GM23338 (cell line): ENCODE measurements at regions not wholly inside any gene's neighbourhood (a gene's known extent, or its start where the extent isn't known, plus 50 kb on each side); places are given as distances from the start of the nearest gene placed in this dataset.

Experiments used
- ATAC-seq: fragments of 200-7000 bp; cut with Tn5 transposase; 3 replicates; pipeline ENCODE4 v1.9.1; 2020
- DNase-seq: peaks from one replicate; pipeline ENCODE4 v3.0.0-alpha.2; 2015; ENCODE audit warnings: low spot score
- H2AFZ ChIP-seq: fragments of 200-600 bp; sonication (generic); 2 replicates; pipeline ENCODE4 v1.8.0; 2016; ENCODE audit warnings: antibody characterized with exemption, mild to moderate bottlenecking, moderate library complexity
- H3F3A ChIP-seq: fragments of 200-600 bp; sonication (generic); replicated peaks from 2 replicates; pipeline ENCODE4 v1.8.0; 2017; ENCODE audit warnings: antibody characterized with exemption, mixed run types, low read depth
- H3K27ac ChIP-seq: fragments of 200-600 bp; sonication (generic); 2 replicates; pipeline ENCODE4 v1.6.1; 2016; ENCODE audit warnings: low read depth
- H3K27me3 ChIP-seq: fragments of 200-600 bp; sonication (generic); 2 replicates; pipeline ENCODE4 v1.8.0; 2016; ENCODE audit warnings: mild to moderate bottlenecking, mixed run types, moderate library complexity; ENCODE audit not compliant: insufficient read depth
- H3K36me3 ChIP-seq: fragments of 200-600 bp; sonication (generic); 2 replicates; pipeline ENCODE4 v1.8.0; 2016; ENCODE audit warnings: mild to moderate bottlenecking; ENCODE audit not compliant: insufficient read depth
- H3K4me1 ChIP-seq: fragments of 200-600 bp; sonication (generic); 2 replicates; pipeline ENCODE4 v1.8.0; 2016; ENCODE audit warnings: mild to moderate bottlenecking, moderate library complexity; ENCODE audit not compliant: insufficient read depth
- H3K4me2 ChIP-seq: fragments of 200-600 bp; sonication (generic); 2 replicates; pipeline ENCODE4 v1.7.1; 2017; ENCODE audit warnings: mixed run types
- H3K4me3 ChIP-seq: fragments of 200-600 bp; sonication (generic); 2 replicates; pipeline ENCODE4 v1.6.1; 2016; ENCODE audit warnings: mixed run types
- H3K79me2 ChIP-seq: fragments of 200-600 bp; sonication (generic); replicated peaks from 2 replicates; pipeline ENCODE4 v1.8.0; 2017; ENCODE audit warnings: mild to moderate bottlenecking; ENCODE audit not compliant: insufficient read depth
- H3K9me2 ChIP-seq: fragments of 200-600 bp; sonication (generic); 2 replicates; pipeline ENCODE4 v1.8.0; 2017; ENCODE audit not compliant: insufficient read depth
- H4K20me1 ChIP-seq: fragments of 200-600 bp; sonication (generic); replicated peaks from 2 replicates; pipeline ENCODE4 v1.8.0; 2017; ENCODE audit warnings: mild to moderate bottlenecking; ENCODE audit not compliant: insufficient read depth
- H3K27ac Mint-ChIP-seq: 2 replicates; pipeline ENCODE4 v1.8.0; 2020; ENCODE audit warnings: inconsistent platforms, mild to moderate bottlenecking, moderate library complexity, mixed read lengths
- H3K27me3 Mint-ChIP-seq: 3 replicates; pipeline ENCODE4 v1.8.0; 2022; ENCODE audit warnings: low read depth, mild to moderate bottlenecking, moderate library complexity, mixed read lengths, inconsistent platforms; ENCODE audit not compliant: insufficient read depth, poor library complexity
- H3K36me3 Mint-ChIP-seq: 3 replicates; pipeline ENCODE4 v1.8.0; 2021; ENCODE audit warnings: low read depth, mild to moderate bottlenecking, inconsistent platforms, moderate library complexity, mixed read lengths
- H3K4me1 Mint-ChIP-seq: 3 replicates; pipeline ENCODE4 v1.8.0; 2020; ENCODE audit warnings: mild to moderate bottlenecking, inconsistent platforms, mixed read lengths
- H3K4me3 Mint-ChIP-seq: 3 replicates; pipeline ENCODE4 v1.8.0; 2021; ENCODE audit warnings: moderate library complexity, mild to moderate bottlenecking, inconsistent platforms, mixed read lengths
- H3K9me3 Mint-ChIP-seq: 3 replicates; pipeline ENCODE4 v1.8.0; 2020; ENCODE audit warnings: moderate library complexity, mild to moderate bottlenecking, inconsistent platforms, mixed read lengths
- CREB1 ChIP-seq: fragments of 250-450 bp; sonication (Bioruptor Pico); IDR thresholded peaks from 2 replicates; pipeline ENCODE4 v1.5.0; 2020; ENCODE audit warnings: low read depth, mild to moderate bottlenecking, moderate library complexity
- EZH2 ChIP-seq: fragments of 200-600 bp; sonication (generic); IDR thresholded peaks from one replicate; pipeline ENCODE4 v1.8.0; 2017; ENCODE audit warnings: antibody characterized with exemption, mild to moderate bottlenecking, low read depth; ENCODE audit not compliant: unreplicated experiment
- EZH2phosphoT487 ChIP-seq: fragments of 200-600 bp; sonication (generic); IDR thresholded peaks from one replicate; pipeline ENCODE4 v1.8.1; 2018; ENCODE audit warnings: antibody characterized with exemption; ENCODE audit not compliant: unreplicated experiment
- JUNB ChIP-seq: IDR thresholded peaks from one replicate; pipeline ENCODE4 v1.6.1; 2016; ENCODE audit warnings: antibody characterized with exemption; ENCODE audit not compliant: unreplicated experiment
- NANOG ChIP-seq: IDR thresholded peaks from 2 replicates; pipeline ENCODE4 v1.6.1; 2016; ENCODE audit warnings: antibody characterized with exemption, borderline replicate concordance
- POLR2AphosphoS5 ChIP-seq: IDR thresholded peaks from 2 replicates; pipeline ENCODE4 v1.6.1; 2016; ENCODE audit warnings: antibody characterized with exemption, low read depth
- STAT1 ChIP-seq: IDR thresholded peaks from one replicate; pipeline ENCODE4 v1.6.1; 2016; ENCODE audit warnings: antibody characterized with exemption; ENCODE audit not compliant: unreplicated experiment
- ZNF114 ChIP-seq: fragments of 250-450 bp; sonication (Bioruptor Pico); IDR thresholded peaks from 2 replicates; pipeline ENCODE4 v1.5.0; 2020; ENCODE audit warnings: mild to moderate bottlenecking, moderate library complexity
- ZNF331 ChIP-seq: fragments of 250-450 bp; sonication (Bioruptor Pico); IDR thresholded peaks from 2 replicates; pipeline ENCODE4 v1.5.0; 2020; ENCODE audit warnings: low read depth, mild to moderate bottlenecking, moderate library complexity
- TF ChIP-seq, protein P1 (sequence below): IDR thresholded peaks from one replicate; pipeline ENCODE4 v1.6.1; 2018; ENCODE audit warnings: antibody characterized with exemption; ENCODE audit not compliant: unreplicated experiment
- TF ChIP-seq, protein P2 (sequence below): fragments of 250-450 bp; sonication (Bioruptor Pico); IDR thresholded peaks from 2 replicates; pipeline ENCODE4 v1.5.0; 2020; ENCODE audit warnings: mild to moderate bottlenecking, moderate library complexity
- TF ChIP-seq, protein P3 (sequence below): IDR thresholded peaks from 2 replicates; pipeline ENCODE4 v1.6.1; 2016; ENCODE audit warnings: antibody characterized with exemption

DNA sequence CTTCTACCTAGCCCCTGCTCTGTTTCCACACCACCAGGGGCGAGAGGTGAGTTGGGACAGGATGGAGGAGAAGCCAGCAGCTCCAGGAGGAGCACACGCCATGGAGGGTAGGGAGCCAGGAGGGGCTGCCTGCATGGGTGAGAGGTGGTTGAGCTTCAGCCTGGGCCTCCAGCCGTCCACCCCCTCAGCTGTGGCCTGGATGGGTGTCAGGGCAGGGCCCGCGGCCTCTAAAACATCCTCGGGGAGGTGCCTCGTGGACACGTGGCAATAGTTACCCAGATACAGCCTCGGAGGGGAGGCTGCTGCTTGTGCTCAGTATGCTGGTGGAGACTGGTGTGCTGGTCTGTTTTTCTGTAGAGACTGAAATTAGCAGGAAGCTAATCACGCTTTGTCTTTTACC, 104.7 kb upstream of the GSE1 start:
- H3K27ac Mint-ChIP-seq = no peak overlapping the region
- H3K9me3 Mint-ChIP-seq = no peaks in the 10 kb centered on the region
- no peak for ATAC-seq
- Histone ChIP-seq H3K27me3 (no peaks in the 10 kb centered on the region), H3K4me2 (no peak overlapping the region), H3K4me1 (peaks cover 8% of the 10 kb centered on the region; the same call in 1 of the 2 replicates), H4K20me1 (0 out of 2 replicates have a peak, but pooled peaks cover 4% of the 10 kb centered on the region), H3K9me2 (no peaks in the 10 kb centered on the region), H3K27ac (no peak overlapping the region), H3K4me3 (no peak overlapping the region), H3K79me2 (no peaks in the 10 kb centered on the region), H3F3A (no peaks in the 10 kb centered on the region), H3K36me3 (no peaks in the 10 kb centered on the region), H2AFZ (no peak overlapping the region)
- DNase-seq = no peak
- TF ChIP-seq STAT1 (no peak), ZNF331 (CRISPR knock-in tag) (no peak), NANOG (no peak), ZNF114 (CRISPR knock-in tag) (no peak), JUNB (no peak), CREB1 (CRISPR knock-in tag) (no peak), POLR2AphosphoS5 (no peak), EZH2 (no peak), EZH2phosphoT487 (no peak)
- TF ChIP-seq, protein P1, sequence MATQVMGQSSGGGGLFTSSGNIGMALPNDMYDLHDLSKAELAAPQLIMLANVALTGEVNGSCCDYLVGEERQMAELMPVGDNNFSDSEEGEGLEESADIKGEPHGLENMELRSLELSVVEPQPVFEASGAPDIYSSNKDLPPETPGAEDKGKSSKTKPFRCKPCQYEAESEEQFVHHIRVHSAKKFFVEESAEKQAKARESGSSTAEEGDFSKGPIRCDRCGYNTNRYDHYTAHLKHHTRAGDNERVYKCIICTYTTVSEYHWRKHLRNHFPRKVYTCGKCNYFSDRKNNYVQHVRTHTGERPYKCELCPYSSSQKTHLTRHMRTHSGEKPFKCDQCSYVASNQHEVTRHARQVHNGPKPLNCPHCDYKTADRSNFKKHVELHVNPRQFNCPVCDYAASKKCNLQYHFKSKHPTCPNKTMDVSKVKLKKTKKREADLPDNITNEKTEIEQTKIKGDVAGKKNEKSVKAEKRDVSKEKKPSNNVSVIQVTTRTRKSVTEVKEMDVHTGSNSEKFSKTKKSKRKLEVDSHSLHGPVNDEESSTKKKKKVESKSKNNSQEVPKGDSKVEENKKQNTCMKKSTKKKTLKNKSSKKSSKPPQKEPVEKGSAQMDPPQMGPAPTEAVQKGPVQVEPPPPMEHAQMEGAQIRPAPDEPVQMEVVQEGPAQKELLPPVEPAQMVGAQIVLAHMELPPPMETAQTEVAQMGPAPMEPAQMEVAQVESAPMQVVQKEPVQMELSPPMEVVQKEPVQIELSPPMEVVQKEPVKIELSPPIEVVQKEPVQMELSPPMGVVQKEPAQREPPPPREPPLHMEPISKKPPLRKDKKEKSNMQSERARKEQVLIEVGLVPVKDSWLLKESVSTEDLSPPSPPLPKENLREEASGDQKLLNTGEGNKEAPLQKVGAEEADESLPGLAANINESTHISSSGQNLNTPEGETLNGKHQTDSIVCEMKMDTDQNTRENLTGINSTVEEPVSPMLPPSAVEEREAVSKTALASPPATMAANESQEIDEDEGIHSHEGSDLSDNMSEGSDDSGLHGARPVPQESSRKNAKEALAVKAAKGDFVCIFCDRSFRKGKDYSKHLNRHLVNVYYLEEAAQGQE = no peak
- H3K4me1 Mint-ChIP-seq = peaks cover 45% of the 10 kb centered on the region
- H3K27me3 Mint-ChIP-seq = peaks cover 22% of the 10 kb centered on the region
- no peaks in the 10 kb centered on the region; the same call in 2 of the 3 replicates for H3K36me3 Mint-ChIP-seq
- no peak overlapping the region for H3K4me3 Mint-ChIP-seq

DNA sequence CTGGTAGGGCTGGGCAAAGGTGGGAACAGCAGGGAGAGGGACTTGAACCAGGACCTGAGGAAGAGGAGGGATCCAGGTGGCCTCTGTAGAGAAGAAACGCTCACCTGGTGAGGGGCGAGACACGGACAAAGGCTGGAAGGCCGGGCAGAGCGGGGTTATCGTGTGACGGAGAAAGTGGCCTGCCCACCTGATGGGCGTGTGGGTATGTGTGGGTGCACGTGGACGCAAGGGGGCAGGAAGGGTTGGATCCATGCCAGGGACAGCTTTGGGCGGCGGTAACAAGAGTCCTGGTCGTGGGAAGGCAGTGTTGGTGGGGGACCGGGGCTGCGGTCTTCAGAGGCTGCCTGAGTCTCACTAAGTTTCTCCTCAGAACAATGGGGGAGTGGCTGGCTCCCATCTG, 104.1 kb upstream of the GSE1 start:
- H3F3A ChIP-seq = no peaks in the 10 kb centered on the region
- peaks cover 8% of the 10 kb centered on the region; the same call in 1 of the 2 replicates for H3K4me1 ChIP-seq
- Mint-ChIP-seq H3K4me3 (no peak overlapping the region), H3K36me3 (no peaks in the 10 kb centered on the region; the same call in 2 of the 3 replicates), H3K27ac (no peak overlapping the region), H3K27me3 (peaks cover 27% of the 10 kb centered on the region), H3K9me3 (no peaks in the 10 kb centered on the region), H3K4me1 (peaks cover 51% of the 10 kb centered on the region)
- 0 out of 2 replicates have a peak, but pooled peaks cover 4% of the 10 kb centered on the region for H4K20me1 ChIP-seq
- no peaks in the 10 kb centered on the region for H3K36me3 ChIP-seq
- H3K27ac ChIP-seq = no peak overlapping the region
- H3K4me3 ChIP-seq = no peak overlapping the region
- H2AFZ ChIP-seq = no peak overlapping the region
- DNase-seq (no peak), ATAC-seq (no peak)
- H3K4me2 ChIP-seq = no peak overlapping the region
- H3K79me2 ChIP-seq = no peaks in the 10 kb centered on the region
- H3K27me3 ChIP-seq = no peaks in the 10 kb centered on the region
- no peaks in the 10 kb centered on the region for H3K9me2 ChIP-seq
- TF ChIP-seq NANOG (no peak), JUNB (no peak), ZNF331 (CRISPR knock-in tag) (no peak), ZNF114 (CRISPR knock-in tag) (no peak), CREB1 (CRISPR knock-in tag) (no peak), POLR2AphosphoS5 (no peak)
- TF ChIP-seq, protein P2, sequence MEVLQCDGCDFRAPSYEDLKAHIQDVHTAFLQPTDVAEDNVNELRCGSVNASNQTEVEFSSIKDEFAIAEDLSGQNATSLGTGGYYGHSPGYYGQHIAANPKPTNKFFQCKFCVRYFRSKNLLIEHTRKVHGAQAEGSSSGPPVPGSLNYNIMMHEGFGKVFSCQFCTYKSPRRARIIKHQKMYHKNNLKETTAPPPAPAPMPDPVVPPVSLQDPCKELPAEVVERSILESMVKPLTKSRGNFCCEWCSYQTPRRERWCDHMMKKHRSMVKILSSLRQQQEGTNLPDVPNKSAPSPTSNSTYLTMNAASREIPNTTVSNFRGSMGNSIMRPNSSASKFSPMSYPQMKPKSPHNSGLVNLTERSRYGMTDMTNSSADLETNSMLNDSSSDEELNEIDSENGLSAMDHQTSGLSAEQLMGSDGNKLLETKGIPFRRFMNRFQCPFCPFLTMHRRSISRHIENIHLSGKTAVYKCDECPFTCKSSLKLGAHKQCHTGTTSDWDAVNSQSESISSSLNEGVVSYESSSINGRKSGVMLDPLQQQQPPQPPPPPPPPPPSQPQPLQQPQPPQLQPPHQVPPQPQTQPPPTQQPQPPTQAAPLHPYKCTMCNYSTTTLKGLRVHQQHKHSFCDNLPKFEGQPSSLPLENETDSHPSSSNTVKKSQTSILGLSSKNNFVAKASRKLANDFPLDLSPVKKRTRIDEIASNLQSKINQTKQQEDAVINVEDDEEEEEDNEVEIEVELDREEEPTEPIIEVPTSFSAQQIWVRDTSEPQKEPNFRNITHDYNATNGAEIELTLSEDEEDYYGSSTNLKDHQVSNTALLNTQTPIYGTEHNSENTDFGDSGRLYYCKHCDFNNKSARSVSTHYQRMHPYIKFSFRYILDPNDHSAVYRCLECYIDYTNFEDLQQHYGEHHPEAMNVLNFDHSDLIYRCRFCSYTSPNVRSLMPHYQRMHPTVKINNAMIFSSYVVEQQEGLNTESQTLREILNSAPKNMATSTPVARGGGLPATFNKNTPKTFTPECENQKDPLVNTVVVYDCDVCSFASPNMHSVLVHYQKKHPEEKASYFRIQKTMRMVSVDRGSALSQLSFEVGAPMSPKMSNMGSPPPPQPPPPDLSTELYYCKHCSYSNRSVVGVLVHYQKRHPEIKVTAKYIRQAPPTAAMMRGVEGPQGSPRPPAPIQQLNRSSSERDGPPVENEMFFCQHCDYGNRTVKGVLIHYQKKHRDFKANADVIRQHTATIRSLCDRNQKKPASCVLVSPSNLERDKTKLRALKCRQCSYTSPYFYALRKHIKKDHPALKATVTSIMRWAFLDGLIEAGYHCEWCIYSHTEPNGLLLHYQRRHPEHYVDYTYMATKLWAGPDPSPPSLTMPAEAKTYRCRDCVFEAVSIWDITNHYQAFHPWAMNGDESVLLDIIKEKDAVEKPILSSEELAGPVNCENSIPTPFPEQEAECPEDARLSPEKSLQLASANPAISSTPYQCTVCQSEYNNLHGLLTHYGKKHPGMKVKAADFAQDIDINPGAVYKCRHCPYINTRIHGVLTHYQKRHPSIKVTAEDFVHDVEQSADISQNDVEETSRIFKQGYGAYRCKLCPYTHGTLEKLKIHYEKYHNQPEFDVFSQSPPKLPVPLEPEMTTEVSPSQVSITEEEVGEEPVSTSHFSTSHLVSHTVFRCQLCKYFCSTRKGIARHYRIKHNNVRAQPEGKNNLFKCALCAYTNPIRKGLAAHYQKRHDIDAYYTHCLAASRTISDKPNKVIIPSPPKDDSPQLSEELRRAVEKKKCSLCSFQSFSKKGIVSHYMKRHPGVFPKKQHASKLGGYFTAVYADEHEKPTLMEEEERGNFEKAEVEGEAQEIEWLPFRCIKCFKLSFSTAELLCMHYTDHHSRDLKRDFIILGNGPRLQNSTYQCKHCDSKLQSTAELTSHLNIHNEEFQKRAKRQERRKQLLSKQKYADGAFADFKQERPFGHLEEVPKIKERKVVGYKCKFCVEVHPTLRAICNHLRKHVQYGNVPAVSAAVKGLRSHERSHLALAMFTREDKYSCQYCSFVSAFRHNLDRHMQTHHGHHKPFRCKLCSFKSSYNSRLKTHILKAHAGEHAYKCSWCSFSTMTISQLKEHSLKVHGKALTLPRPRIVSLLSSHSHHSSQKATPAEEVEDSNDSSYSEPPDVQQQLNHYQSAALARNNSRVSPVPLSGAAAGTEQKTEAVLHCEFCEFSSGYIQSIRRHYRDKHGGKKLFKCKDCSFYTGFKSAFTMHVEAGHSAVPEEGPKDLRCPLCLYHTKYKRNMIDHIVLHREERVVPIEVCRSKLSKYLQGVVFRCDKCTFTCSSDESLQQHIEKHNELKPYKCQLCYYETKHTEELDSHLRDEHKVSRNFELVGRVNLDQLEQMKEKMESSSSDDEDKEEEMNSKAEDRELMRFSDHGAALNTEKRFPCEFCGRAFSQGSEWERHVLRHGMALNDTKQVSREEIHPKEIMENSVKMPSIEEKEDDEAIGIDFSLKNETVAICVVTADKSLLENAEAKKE (CRISPR knock-in tag) = no peak
- TF ChIP-seq, protein P3, sequence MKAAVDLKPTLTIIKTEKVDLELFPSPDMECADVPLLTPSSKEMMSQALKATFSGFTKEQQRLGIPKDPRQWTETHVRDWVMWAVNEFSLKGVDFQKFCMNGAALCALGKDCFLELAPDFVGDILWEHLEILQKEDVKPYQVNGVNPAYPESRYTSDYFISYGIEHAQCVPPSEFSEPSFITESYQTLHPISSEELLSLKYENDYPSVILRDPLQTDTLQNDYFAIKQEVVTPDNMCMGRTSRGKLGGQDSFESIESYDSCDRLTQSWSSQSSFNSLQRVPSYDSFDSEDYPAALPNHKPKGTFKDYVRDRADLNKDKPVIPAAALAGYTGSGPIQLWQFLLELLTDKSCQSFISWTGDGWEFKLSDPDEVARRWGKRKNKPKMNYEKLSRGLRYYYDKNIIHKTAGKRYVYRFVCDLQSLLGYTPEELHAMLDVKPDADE = no peak
